IPS-NIHi7 (cell line): ENCODE measurements at regions not wholly inside any gene's neighbourhood (a gene's known extent, or its start where the extent isn't known, plus 50 kb on each side); places are given as distances from the start of the nearest gene placed in this dataset.
"Not testable (repeated sequence)": the region's sequence is repeated elsewhere in the genome, so short reads cannot be mapped to it uniquely, and the experiment has no call there.

ENCODE experiments used
- DNase-seq: peaks from one replicate; pipeline ENCODE4 v3.0.0; 2012; ENCODE audit warnings: mixed read lengths; ENCODE audit errors: extremely low spot score

- no peak for DNase-seq
Observed at GRCh38 chr10:65235846-65236245, 1690.0 kb upstream of the LRRTM3 start.

GRCh38 chr10:65265451-65265954 is 1660.3 kb upstream of the LRRTM3 start:
- DNase-seq: no peak

- DNase-seq: not testable (repeated sequence)
Observed at GRCh38 chr10:65269551-65269950, 1656.3 kb upstream of the LRRTM3 start.

GRCh38 chr10:65270969-65271368 is 1654.9 kb upstream of the LRRTM3 start:
- no peak for DNase-seq

GRCh38 chr10:65273115-65273514 is 1652.7 kb upstream of the LRRTM3 start:
- no peak for DNase-seq

- DNase-seq: no peak
Observed at GRCh38 chr10:65275296-65275695, 1650.5 kb upstream of the LRRTM3 start.

- no peak for DNase-seq
Observed at GRCh38 chr10:65284495-65285041, 1641.3 kb upstream of the LRRTM3 start.

- not testable (repeated sequence) for DNase-seq
Observed at GRCh38 chr10:65285726-65286125, 1640.1 kb upstream of the LRRTM3 start.

- DNase-seq: no peak
Observed at GRCh38 chr10:65291286-65291685, 1634.5 kb upstream of the LRRTM3 start.

- no peak for DNase-seq
Observed at GRCh38 chr10:65292551-65292950, 1633.3 kb upstream of the LRRTM3 start.

GRCh38 chr10:65294329-65294728 is 1631.5 kb upstream of the LRRTM3 start:
- DNase-seq: peak; percentile 15

GRCh38 chr10:65301181-65301580 is 1624.7 kb upstream of the LRRTM3 start:
- DNase-seq: no peak

- DNase-seq: no peak
Observed at GRCh38 chr10:65306201-65306600, 1619.6 kb upstream of the LRRTM3 start.

- DNase-seq: no peak
Observed at GRCh38 chr10:65312876-65313275, 1613.0 kb upstream of the LRRTM3 start.

- no peak for DNase-seq
Observed at GRCh38 chr10:65313406-65313805, 1612.4 kb upstream of the LRRTM3 start.

GRCh38 chr10:65314253-65314652 is 1611.6 kb upstream of the LRRTM3 start:
- no peak for DNase-seq

GRCh38 chr10:65319493-65319892 is 1606.3 kb upstream of the LRRTM3 start:
- DNase-seq: no peak

- no peak for DNase-seq
Observed at GRCh38 chr10:65320236-65321026, 1605.4 kb upstream of the LRRTM3 start.

GRCh38 chr10:65323802-65324201 is 1602.0 kb upstream of the LRRTM3 start:
- DNase-seq: no peak

- peak; percentile 21 for DNase-seq
Observed at GRCh38 chr10:65325913-65326312, 1599.9 kb upstream of the LRRTM3 start.

GRCh38 chr10:65328486-65328885 is 1597.3 kb upstream of the LRRTM3 start:
- no peak for DNase-seq

GRCh38 chr10:65335311-65335710 is 1590.5 kb upstream of the LRRTM3 start:
- DNase-seq: no peak

- no peak for DNase-seq
Observed at GRCh38 chr10:65340340-65340739, 1585.5 kb upstream of the LRRTM3 start.
